Endothelial cell (in vitro differentiated cells): ENCODE measurements at regions not wholly inside any gene's neighbourhood (a gene's known extent, or its start where the extent isn't known, plus 50 kb on each side); places are given as distances from the start of the nearest gene placed in this dataset.

Experiments
- DNase-seq: peaks from one replicate; pipeline ENCODE4 v3.0.0; 2021; ENCODE audit warnings: low spot score
- H3K27ac Mint-ChIP-seq: one replicate; pipeline ENCODE4 v1.8.0; 2021; ENCODE audit warnings: mixed read lengths, inconsistent platforms; ENCODE audit not compliant: unreplicated experiment
- H3K27me3 Mint-ChIP-seq: one replicate; pipeline ENCODE4 v1.8.0; 2021; ENCODE audit warnings: mild to moderate bottlenecking, moderate library complexity, mixed read lengths, inconsistent platforms; ENCODE audit not compliant: unreplicated experiment
- H3K36me3 Mint-ChIP-seq: one replicate; pipeline ENCODE4 v1.8.0; 2021; ENCODE audit warnings: mild to moderate bottlenecking, low read depth, mixed read lengths, inconsistent platforms; ENCODE audit not compliant: unreplicated experiment
- H3K4me1 Mint-ChIP-seq: one replicate; pipeline ENCODE4 v1.8.0; 2021; ENCODE audit warnings: mild to moderate bottlenecking, mixed read lengths, inconsistent platforms; ENCODE audit not compliant: unreplicated experiment
- H3K4me3 Mint-ChIP-seq: one replicate; pipeline ENCODE4 v1.8.0; 2021; ENCODE audit warnings: mild to moderate bottlenecking, mixed read lengths, inconsistent platforms; ENCODE audit not compliant: unreplicated experiment
- H3K9me3 Mint-ChIP-seq: one replicate; pipeline ENCODE4 v1.8.0; 2021; ENCODE audit warnings: mixed read lengths, inconsistent platforms; ENCODE audit not compliant: unreplicated experiment
- CTCF ChIP-seq: fragments of 200-600 bp; sonication (generic); IDR thresholded peaks from one replicate; pipeline ENCODE4 v1.5.0; 2021; ENCODE audit warnings: antibody characterized with exemption; ENCODE audit not compliant: unreplicated experiment

DNA sequence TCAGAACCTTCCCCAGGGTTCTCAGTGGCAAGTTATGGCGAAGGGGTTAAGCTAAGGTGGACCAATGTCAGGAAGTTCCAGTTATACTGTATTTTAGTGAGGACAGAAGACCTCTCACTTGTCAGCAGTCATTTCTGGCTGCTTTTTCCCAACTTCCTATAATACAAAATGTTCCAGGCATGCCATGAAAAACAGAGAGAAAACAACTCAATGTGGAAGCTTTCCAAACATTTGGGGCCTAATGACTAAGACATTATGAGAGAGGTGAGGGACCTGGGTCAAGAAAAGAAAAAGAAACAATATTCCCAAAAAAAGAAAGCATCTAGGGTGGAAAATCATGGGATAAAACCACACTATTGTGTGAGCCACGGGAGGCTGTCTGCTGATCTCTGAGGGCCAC lies 99.9 kb upstream of the MAP3K4 start:
- Mint-ChIP-seq H3K27ac (no peak overlapping the region), H3K4me1 (peaks cover 2% of the 10 kb centered on the region), H3K4me3 (no peak overlapping the region), H3K9me3 (no peaks in the 10 kb centered on the region), H3K27me3 (no peaks in the 10 kb centered on the region), H3K36me3 (no peaks in the 10 kb centered on the region)
- TF ChIP-seq CTCF = no peak
- DNase-seq = no peak

DNA sequence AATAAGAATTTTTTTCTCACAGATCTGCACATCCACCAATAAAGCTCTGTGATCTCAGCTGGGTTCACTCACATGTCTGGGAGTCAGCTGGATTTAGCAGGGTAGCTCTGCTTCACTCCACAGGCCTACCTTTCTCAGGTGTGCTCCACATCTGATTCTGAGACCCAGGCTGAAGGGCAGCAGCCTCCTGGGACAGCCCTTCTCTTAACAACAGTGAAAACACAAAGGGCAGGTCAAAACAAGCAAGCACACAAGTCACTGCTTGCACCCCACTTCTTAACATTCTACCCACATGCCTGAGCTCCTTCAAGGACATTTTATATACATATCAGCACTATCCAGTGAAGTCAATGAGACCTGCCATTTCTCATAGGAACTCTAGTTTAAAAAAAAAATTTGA lies 96.0 kb upstream of the MAP3K4 start:
- H3K27ac Mint-ChIP-seq = no peak overlapping the region
- H3K36me3 Mint-ChIP-seq = no peaks in the 10 kb centered on the region

DNA sequence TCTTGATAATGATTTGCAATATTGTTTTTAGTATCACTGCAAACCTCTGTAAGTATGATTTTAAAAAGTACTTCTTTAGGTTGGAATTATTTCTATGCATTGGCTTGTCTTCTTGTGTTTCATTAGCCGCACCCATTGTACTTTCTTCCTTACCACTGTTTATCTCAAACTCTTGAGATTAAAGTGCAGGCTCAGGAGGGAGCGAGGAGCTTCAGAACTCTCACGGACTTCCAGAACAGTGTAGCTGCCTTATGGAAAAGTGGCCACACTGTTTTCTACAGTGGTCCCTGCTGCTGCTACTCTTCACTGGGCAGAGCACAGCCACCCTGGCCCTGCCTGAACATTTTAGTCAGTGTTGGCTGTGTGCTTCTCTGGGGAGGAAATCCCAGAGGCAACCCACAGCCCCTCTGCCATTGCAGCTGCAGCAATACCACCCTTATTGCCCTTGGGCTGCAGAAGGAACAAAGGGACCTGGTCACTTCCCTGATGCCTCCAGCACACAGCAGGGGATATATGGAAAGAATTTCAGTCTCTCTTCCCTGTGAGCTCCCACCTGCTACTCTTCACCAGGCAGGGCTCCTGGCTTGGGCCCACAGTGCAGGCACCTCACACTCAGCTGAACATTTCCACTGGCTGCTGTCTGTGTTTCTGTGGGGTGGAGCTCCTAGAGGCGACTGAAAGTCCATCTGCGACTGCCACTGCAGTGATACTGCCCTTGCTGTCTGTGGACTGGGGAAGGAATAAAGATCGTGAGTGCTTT lies 91.7 kb upstream of the MAP3K4 start:
- Mint-ChIP-seq H3K27me3 (no peaks in the 10 kb centered on the region), H3K4me3 (no peak overlapping the region), H3K36me3 (no peaks in the 10 kb centered on the region), H3K27ac (no peak overlapping the region), H3K4me1 (no peaks in the 10 kb centered on the region), H3K9me3 (no peaks in the 10 kb centered on the region)
- DNase-seq = no peak
- TF ChIP-seq CTCF = no peak

More for the DNA sequence above, 96.0 kb upstream of the MAP3K4 start:
- H3K4me1 Mint-ChIP-seq = no peaks in the 10 kb centered on the region
- DNase-seq = no peak
- H3K27me3 Mint-ChIP-seq = no peaks in the 10 kb centered on the region
- no peak for TF ChIP-seq CTCF
- H3K4me3 Mint-ChIP-seq = no peak overlapping the region
- no peaks in the 10 kb centered on the region for H3K9me3 Mint-ChIP-seq

GRCh38 chr6:160911949-160912348 lies 79.6 kb upstream of the MAP3K4 start:
- no peak overlapping the region for H3K27ac Mint-ChIP-seq
- DNase-seq = no peak
- no peaks in the 10 kb centered on the region for H3K9me3 Mint-ChIP-seq
- H3K36me3 Mint-ChIP-seq = no peaks in the 10 kb centered on the region
- H3K4me1 Mint-ChIP-seq = no peaks in the 10 kb centered on the region
- peaks cover 2% of the 10 kb centered on the region for H3K27me3 Mint-ChIP-seq
- H3K4me3 Mint-ChIP-seq = no peak overlapping the region
- TF ChIP-seq CTCF = no peak

DNA sequence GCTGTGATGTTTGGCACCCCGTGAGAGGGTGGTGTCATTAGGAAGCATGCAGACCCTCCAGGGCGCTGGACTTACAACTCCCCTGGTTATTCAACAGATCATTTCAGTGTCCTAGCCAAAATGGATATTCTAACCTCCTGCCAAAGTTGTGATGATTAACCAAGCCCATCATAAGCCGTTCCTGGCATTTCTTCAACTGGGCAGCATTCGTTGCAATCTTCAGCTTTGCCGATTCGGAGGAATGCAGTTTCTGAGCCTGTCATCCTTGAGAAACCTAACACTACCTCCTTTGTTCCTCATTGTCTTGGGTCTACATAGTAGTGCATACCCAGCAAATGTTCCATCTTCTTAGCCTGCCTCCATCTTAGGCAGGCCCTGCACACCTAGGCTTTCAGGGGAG lies 79.2 kb upstream of the MAP3K4 start:
- DNase-seq = no peak
- Mint-ChIP-seq H3K9me3 (no peaks in the 10 kb centered on the region), H3K4me1 (no peaks in the 10 kb centered on the region), H3K36me3 (no peaks in the 10 kb centered on the region), H3K27me3 (peaks cover 2% of the 10 kb centered on the region), H3K4me3 (no peak overlapping the region), H3K27ac (no peak overlapping the region)
- no peak for TF ChIP-seq CTCF
